Effector CD4-positive, alpha-beta T cell (primary cell): ENCODE measurements at regions not wholly inside any gene's neighbourhood (a gene's known extent, or its start where the extent isn't known, plus 50 kb on each side); places are given as distances from the start of the nearest gene placed in this dataset.
"Not testable (repeated sequence)": the region's sequence is repeated elsewhere in the genome, so short reads cannot be mapped to it uniquely, and the experiment has no call there.

Experiments used
- DNase-seq: peaks from one replicate; pipeline ENCODE4 v3.0.0-alpha.2; 2020

DNA sequence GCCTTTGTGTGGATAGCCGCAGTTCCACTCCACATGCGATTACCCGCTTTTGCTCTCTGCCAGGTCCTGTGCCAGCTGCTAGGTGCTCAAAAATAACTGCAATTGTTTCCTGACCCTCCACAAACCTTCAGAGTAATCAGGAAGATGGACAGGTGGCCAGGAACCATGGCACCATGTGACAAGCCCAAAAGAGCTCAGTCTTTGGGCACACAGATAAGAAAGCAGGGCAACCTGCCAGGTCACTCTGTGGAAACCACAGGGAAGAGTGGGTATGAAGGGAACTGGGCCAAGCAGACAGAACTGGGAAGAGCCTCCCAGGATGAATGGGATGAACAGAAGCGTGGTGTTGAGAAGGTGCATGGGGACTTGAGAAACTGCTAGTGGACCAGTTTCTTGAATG, 79.4 kb upstream of the AGAP1 start:
- no peak for DNase-seq

DNA sequence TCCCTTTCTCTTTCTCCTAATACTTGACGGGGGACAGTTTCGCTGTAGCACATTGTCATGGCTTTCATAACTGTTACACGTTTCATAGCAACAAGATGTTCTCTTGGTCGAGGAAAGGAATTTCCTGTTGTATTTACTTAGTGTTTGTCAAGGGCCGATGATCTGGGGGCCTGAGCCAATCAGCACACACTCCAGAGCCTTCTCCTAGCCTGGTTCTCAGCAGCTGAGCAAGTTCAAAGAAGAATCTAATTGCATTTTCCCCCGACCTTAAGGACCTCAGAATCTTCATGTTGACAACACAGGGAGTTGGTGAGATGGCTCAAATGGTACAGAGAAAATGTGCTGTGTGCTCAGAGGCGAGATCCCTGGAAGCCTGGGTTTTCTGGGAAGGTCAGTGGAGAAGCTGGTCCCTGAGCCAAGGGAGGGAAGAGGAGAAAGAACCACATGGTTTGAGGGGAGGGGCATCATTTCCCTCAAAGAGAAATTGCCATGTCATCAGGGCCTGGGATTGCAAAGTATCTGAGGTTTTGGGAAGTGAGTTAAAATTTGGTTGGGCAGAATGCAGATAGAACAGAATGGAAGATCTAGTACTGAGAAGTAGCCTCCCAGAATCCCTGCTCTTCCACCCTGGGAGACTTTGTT, 76.9 kb upstream of the AGAP1 start:
- DNase-seq, result no peak

DNA sequence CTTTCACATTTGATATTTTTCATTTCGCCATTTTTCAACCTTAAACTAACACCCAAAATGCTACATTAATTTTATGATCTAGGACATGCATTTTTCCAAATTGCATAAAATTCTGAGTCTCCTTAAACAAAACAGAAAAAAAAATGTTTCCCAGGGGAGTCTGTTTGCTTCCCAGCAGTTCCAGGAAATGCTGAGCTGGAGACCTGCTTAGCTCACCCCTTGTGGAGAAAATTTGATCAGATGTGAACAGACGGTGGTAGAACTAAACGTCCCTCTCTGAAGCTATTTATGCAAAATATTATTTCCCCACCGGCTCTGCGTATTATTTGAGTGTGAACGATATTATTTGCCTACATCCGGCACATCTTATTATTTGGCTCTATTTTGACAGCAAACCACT, 74.9 kb upstream of the AGAP1 start:
- no peak for DNase-seq

DNA sequence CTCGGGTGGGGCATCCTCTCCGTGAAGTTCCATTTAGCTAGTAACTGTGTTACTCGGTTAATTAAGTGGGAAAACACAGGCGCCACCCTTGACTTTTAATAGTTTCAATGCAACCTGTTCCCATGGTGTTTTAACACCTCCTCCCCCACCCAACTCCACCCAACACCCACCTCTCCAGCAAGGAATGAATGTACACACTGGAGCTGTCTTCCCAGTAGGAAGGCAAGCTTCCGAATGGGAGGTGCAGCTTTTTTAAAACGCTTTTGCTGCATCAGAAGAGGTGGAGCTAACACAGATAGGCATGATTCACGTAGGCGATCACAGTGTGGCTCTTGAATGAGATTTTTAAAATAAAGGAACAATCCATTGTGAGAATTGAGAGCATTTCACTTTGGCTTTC, 73.8 kb upstream of the AGAP1 start:
- no peak for DNase-seq

DNA sequence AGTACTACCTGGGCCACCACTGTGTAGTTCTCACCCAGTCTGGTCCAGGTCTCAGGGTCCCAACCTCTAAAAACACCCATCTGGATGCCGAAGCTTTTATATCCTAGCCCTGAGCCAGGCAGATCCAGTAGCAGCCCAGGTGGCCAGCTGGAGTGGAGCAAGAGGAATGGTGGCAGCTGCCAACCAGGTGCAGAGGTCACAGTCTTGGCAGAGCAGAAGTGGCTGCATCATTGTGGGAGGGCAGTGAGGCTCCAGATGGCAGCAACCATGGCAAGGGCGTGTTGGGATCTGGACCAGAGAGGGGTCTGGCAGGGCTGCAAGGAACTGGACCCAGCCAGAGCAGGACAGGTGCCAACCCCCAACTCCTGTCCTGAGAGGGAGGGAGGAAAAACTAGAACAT, 72.2 kb upstream of the AGAP1 start:
- no peak for DNase-seq

DNA sequence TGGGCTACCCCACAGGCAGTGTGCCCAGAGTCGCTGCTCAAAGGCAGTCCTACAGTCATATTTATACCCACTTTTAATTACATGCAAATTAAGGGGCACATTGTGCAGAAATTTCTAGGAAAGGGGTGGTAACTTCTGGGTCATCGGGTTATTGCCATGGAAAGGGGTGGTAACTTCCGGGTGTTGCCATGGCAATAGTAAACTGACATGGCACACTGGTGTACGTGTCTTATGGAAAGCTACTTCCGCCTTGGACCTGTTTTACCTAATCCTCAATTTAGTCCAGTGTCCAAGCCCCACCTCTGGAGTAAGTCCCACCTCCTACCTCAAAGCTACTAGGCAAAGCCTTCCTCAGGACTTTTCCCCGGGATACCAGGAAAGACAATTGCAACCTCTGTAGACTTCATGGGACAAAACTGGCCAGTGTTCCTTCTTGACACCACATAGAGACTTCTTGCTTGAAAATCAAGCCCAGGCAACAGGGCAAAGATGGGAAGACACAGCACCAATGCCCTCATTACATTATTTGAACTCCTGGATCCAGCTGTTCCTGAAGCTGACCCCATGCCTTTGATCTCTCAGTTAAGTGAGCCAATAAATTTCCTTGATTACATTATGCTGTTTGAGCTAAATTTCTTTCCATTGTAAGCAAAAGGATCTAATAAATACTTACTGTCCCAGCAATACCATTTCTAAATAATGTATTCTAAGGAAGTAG, 63.3 kb upstream of the AGAP1 start:
- no peak for DNase-seq

DNA sequence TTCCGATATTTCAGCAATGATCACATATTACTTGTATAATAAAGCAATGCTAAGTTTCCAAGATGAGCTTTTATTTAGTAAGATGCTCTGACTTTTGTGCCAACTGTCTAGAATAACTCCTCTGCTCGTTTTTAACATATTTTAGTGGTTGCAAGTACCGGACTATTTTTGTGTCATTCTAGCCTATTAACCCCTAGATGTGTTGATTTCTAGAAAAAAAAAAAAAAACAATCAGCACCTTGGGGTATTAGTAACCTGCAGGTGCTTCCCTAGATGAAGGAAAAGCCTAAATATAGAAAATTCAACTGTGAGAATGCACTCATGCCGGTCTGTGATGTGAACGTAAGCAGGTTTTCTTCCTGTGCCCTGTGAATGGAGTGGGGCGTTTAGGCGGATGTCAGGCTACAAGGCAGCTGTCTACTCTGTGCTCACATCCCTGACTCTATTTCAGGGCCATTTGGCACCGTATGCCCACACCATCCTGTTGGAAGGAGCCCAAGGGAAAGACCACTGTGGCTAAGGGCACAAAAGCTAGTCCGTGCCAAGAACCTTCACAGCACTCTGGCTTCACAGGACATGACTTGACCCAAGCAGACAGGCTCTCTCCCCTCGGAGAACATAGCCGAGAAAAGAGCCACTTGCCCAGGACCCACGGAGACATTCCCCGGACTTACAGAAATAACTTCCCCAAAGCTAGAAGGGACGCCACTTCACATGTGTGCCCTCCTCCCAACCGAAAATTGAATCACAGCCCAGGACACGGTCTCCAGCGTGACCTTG, 60.9 kb upstream of the AGAP1 start:
- DNase-seq, result no peak

DNA sequence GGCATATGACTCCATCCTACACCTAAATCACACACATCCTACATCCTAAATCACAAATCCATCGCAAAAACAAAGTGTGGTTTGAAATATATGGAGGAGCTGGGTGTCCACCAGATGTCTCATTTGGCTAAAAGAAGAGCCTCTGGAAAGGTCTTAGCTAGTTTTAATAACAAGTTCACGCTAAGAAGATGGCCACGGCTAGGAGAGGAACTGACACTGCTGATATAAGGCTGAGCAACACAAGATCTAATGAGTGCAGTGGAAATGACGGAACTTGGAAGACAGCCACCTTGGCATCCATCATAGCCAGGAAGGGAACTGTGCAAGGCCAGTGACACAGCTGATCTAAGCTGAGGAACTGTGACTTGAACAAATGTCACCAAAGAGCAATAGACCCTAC, 60.0 kb upstream of the AGAP1 start:
- DNase-seq, result no peak

DNA sequence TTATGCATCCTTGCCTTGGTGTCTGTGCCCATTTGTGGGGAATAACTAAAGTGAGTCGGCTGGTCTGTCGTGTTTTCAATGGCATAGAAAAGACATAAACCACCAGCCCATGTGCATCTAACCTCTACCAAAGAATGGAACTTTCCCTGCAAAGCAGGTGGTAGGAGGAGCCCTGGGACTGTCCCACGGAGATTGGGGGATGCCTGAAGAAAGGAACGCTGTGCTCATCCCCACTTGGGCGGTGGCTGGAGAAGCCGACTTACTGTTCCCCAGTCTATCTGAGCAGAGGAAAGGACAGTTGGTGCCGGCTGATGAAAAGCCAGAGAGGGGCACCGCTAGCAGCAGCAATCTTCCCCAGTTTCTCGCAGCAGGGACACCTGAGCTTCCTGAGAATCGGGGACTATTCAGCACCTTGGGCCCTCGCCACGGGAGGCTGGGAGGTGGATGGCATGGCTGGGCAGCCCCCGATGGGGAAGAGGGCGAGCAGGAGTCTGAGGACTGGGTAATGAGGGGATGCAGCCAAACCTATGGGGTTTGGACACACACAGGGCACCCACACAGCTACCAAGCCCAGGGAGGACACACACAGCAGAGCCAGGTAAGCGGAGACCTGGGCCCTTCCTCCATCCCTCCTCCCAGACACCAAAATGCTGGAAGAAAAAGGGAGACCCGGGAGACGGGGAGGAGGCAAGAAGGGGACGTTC, 53.7 kb upstream of the AGAP1 start:
- DNase-seq, result no peak

DNA sequence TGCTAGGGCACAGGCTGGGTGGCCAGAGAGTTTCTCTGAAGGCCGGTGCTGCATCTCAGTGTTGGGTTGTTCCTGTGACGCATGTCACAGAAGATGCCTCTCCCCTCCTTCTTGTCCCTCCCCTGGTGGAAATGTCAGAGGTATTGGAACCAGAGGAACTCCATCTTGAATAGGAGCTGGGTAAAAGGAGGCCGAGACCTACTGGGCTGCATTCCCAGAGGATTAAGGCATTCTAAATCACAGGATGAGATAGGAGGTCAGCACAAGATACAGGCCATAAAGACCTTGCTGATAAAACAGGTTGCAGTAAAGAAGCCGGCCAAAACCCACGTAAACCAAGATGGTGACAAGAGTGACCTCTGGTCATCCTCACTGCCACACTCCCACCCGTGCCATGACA, 50.3 kb upstream of the AGAP1 start:
- DNase-seq, result not testable (repeated sequence)
